HG02623 (cell line): ENCODE measurements at regions not wholly inside any gene's neighbourhood (a gene's known extent, or its start where the extent isn't known, plus 50 kb on each side); places are given as distances from the start of the nearest gene placed in this dataset.
"Not testable (repeated sequence)": the region's sequence is repeated elsewhere in the genome, so short reads cannot be mapped to it uniquely, and the experiment has no call there.

Experiments
- ATAC-seq: cut with Tn5 transposase; IDR thresholded peaks from one replicate; pipeline ENCODE4 v1.9.1; 2021; ENCODE audit warnings: moderate library complexity; ENCODE audit not compliant: unreplicated experiment

DNA sequence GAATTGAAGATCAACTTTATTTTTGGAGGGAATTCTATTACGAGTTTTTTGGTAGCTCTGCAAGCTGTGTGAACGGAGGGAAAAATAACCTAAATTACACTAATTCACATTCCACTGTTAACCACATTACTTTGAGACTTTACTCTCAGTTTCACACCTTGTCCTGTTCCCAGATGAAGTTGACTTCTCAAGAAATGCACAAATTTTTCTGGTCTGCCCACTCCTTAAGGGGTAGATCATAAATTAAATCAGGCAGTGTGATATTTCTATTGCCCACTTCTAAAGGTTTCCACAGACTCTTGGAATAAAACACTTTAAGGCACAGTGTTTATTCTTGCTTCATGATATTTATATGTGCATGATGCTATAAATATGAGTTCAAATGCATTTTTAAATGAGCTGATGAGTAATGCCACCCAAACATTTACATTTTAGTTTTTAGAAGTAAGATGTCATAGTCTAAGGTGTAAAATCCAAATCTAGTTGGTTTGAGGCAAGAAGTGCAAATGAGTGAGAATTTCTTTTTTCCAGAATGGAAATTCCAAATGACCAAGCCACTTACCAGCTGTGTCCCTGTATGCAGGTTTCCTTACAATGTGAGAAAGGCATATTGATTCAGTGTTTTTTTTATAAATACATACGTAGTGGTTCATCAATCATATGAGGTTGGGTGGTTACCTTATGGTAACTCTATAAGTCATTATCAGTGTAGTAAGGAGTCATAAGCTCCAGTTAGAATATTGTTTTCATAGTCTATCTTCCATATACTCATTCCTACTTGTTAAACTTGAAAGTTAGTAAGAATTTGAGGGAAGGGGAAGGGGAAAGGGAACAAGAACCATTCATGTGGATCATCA lies 437.7 kb upstream of the MEF2C start:
- ATAC-seq: no peak

DNA sequence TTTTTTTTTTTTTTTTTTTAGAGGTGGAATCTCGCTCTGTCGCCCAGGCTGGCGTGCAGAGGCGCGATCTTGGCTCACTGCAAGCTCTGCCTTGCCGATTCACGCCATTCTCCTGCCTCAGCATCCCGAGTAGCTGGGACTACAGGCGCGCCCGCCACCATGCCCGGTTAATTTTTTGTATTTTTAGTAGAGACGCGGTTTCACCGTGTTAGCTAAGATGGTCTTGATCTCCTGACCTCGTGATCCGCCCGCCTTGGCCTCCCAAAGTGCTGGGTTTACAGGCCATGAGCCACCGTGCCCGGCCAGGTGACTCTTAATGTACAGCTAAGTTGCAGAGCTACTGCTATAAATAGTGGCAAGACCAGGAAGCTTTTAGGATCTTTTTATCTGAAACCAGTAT lies 434.9 kb upstream of the MEF2C start:
- ATAC-seq: not testable (repeated sequence)

DNA sequence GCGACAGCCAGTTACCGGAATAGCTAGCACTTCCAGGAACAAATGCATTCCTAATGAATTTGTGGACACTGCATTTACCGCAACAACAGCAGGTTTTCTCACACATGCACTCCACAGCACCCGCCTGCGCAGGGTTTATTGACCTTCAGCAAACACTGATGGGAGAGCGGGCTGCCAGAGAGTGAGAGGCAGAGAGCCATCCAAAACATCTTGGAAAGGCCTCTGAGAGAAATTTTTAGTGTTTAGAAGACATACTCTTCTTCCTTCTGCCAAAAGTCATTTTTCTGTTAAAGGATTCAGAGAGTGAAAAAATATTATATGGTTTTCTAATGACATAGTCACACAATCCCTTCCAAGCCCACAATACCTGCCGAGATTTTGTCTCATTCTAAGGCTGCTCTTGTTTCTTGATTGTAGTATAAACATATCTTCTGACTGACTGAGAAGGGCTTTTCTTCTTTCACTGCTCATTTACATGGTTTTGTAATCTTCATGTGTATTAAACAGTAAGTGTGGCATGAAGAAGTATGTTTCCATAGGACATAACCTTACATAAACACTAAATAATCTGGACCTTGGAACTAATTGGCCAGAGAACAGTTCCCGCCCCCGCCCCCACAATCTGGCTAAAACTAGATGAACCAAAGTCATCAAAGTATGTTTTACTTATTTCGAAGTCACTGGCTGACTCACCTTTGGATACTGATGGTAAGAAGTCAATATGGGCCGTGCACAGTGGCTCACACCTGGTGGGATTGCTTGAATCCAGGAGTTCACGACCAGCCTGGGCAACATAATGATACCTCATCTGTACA lies 432.5 kb upstream of the MEF2C start:
- ATAC-seq: no peak

DNA sequence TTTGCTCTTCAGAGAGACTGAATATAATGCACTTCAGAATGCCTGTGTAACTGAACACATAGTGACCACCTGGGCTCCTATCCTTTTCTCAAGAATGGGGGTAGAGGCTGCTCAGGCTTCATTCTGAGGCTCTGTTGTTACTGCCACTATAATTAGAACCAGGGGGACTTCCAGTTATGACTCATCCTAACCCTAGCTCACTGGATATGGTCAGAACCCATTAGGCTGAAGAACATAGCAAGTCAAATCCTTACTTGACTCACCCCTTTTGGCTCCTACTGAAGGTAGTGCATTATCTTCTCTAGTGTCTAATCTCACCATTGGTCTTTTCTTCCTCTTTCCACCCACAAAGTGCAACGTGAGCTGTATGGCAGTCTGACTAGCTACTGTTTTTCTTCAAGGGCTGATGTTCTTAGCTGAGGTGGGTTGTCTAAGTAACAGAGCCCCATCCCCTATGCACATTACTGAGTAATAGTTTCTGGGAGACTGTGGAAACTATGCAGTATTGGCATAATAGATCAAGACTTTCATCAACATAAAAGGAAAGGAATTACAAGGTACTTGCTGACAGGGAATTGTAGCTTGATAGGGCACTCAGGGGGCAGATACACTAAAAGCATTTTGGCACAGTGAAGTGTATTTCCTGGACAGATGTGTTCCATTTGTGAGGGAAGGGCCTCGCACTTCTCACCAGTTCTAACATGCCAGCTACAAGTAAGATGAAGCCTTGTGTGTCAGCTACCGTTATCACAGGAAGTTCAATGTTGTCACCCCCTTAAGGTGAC lies 431.0 kb upstream of the MEF2C start:
- peak; percentile 97 for ATAC-seq

DNA sequence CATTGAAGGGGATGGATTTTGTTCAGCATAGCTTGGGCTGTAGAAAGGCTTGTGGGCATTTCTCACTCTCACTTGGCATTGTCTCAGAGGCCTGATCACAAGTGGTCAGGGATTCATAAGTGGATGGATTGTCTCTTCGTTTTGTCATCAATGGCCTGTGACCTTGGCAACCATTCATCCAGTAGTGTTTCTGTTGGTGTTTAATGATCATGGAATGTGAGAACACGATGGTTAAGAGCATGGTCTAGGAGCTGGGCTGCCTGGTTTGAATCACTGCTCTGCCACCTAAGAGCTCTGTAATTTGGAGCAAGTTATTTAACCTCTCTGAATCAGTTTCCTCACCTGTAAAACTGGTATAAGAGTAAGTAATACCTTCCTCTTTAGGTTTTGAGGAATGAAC lies 430.1 kb upstream of the MEF2C start:
- ATAC-seq: no peak

DNA sequence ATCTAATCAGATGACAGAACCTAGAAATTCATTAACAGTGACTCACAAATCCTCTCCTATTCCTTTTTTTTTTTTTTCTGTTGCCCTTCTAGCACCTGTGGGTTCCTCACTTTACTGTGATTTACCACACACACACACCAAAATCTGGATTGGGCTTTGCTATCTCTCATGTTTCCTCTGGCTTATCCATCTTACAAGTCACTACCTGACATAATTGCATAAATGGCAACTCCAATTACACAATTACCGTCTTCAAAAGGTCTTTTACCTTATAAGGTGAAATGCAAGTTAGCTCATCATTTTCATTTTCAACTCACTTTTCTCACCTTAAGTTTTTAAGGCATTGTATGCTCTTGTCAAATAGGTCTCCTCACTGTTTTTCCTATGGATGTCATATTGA lies 426.3 kb upstream of the MEF2C start:
- ATAC-seq: no peak

DNA sequence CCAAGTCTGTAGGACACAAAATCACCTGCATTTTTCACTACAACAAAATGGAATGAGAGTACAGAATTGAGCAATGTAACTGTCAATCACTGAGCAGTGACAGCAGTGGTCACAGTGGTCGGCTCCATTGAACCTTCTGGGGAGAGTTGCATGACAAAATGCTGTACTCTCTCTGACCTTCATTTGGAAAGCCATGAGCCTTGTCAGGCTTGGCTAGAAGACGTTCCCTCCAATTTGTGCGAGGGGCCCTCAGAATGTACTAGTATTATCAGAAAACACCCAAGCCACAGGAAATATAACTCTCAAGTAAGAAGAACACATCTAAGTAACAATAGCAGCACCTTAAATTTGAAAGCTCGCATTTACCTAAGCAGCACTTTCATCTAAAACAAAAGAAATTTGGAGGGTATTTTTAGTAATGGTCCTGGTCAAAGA lies 425.6 kb upstream of the MEF2C start:
- peak; percentile 89 for ATAC-seq

DNA sequence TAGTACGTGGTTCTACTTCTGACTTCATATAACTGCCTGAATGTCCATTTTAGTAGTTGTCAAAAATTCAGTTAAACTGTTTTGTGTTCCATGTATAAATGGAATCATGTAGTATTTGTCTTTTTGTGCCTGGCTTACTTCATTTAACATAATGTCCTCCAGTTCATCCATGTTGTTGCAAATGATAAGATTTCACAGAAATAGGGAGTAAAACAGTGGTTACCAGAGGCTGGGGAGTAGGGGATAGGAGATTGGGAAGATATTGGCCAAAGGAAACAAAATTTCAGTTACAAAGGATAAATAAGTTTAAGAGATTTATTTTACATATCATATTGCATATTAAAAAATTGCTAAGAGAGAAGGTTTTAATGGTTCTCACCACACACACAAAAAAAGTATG lies 425.0 kb upstream of the MEF2C start:
- ATAC-seq: no peak

DNA sequence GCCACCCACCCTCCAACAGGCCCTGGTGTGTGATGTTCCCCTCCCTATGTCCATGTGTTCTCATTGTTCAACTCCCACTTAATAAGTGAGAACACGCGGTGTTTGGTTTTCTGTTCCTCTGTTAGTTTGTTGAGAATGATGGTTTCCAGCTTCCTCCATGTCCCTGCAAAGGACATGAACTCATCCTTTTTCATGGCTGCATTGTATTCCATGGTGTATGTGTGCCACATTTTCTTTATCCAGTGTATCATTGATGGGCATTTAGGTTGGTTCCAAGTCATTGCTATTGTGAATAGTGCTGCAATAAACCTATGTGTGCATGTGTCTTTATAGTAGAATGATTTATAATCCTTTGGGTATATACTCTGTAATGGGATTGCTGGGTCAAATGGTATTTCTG lies 424.2 kb upstream of the MEF2C start:
- not testable (repeated sequence) for ATAC-seq

DNA sequence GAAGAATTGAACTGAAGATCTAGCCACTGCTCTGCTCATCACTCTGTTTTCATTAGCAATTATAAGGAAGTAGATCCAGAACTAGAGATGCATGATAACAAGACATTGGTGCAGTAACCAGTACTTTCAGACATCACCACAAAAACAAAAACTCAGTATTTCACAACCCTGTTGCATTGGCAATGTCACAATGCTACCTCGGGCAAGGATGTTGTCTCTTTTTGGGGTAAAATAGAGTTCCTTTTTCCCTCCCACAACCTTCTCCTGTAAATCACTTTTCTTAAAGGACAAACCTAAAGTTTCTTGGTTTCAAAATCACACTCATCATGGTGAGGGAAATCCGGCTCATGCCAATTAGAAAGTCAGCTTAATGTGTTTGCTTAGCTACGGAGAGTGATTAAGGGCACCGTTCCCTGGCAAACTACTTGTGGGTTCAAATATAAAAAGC lies 420.1 kb upstream of the MEF2C start:
- ATAC-seq: peak; percentile 43

DNA sequence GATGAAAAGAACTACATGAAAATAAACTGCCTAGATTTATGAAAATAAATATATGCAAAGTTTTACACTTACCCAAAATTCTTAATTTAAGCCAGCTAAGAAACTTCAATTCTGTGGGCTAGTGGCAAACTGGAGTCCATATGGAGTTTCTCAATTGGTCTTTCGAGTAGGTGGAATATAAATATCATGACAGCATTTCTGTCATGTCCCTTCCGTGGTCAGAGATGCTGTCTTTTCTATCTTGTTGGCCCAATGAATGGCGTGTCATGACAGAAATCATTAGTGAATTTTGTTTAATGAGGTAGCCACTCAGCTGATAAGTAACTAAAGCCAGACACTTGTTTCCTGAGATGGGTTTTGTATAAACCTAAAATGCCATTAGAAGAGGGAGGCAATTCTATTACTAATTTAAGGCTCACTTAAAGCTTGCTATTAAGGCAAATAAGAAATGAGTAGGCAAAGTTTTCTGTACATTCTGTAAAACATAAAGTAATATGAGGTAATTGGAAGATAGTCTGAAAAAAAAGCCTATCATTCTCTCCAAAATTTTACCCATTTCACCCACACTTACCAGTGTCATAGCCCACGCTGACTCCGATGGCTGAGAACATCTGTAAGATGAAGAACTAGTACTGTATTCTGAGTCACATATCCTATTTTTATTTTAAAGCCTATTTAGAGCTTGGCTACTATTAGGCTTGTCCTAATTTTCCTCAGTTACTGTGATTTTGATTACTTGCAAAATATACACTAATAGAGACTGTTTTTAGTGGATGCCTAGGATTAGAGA lies 419.3 kb upstream of the MEF2C start:
- peak; percentile 37 for ATAC-seq

DNA sequence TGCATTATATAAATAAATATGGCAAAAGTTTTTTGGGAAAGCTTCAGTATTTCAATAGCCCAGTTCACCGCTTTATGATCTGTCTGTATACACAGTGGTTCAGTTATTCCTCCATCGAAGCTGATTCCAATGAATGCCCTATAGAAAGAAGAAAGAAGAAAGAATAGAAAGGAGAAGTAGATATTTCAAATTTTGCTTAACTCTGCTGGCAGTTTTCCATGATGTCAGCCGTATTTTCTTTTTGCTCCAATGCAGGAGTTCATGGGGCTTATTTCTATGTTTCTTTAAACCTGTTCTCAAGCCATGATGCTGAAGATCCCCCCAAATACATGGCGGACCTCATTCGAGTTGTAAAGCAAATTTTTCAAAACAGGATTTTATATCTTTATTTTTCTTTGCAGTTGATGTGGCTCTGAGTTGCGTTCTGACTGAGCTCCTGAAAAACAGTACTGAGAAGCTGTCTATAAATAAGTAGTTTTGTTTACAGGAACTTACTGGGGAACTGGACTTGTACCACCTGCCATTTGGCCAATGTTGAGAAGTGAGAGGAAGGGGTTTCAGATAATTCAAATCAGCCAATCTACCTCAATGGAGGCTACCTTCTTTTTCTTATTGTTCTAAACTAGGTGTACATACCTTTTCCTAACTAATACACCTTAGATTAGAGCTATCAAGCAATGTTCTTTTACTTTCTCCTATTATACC lies 418.5 kb upstream of the MEF2C start:
- peak; percentile 52 for ATAC-seq

DNA sequence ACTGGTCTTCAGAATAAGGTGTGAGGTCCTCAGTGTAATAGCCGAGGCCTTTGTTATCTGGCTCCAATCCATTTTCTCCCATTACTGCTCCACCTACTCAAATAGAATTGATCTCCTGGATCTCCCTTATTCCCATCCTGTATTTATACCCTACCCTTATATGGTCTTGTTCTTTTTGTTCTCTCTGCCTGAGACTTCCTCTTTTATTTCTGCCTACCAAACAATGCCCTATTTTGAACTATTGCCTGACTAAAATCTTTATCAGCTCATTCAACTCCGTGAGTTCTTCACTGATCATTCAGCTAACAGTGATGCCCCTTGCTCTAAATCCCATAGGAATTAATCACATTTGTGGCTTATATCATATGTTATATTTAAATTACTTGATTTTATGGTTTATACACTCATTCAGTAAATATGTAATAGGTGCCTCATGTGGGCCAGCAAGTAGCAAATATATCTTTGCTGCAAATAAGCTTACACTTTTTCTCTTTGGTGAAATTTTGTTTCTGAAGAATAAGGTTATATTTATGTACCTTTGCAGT lies 417.5 kb upstream of the MEF2C start:
- ATAC-seq: no peak

DNA sequence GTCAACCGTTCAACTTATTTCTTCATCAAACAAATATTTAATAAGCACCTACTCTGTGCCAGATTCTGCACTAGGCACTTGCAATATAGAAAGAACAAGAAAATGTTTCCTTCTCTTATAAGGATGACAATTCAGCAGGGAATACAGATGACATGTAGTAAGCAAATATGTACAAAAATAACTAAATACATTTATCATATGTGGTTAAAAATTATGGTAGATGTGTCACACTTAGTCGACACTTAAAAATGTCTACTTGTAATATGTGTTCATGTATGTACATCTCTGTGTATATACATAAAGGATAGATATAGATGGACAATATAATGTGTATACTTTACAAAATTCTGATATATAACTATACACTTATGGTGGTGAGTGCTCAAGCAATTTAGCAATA lies 417.0 kb upstream of the MEF2C start:
- no peak for ATAC-seq

DNA sequence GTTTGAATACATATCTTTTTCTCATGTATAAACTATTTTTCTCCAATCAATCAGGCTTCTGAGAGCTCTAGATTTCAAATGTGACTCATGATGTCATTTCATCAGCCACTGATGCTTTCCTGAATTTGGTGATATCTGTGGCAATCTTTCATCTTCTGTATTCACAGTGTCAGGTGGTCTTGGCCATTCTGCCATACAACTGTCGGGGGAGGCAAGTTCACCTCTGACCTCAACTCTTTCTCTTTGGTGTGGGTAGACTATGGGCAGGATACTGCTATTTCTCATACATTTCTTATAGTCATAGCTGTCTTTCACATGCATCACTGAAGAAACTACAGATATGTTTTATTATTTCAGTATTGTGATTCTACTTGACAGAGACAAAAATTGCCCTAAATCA lies 414.1 kb upstream of the MEF2C start:
- no peak for ATAC-seq

DNA sequence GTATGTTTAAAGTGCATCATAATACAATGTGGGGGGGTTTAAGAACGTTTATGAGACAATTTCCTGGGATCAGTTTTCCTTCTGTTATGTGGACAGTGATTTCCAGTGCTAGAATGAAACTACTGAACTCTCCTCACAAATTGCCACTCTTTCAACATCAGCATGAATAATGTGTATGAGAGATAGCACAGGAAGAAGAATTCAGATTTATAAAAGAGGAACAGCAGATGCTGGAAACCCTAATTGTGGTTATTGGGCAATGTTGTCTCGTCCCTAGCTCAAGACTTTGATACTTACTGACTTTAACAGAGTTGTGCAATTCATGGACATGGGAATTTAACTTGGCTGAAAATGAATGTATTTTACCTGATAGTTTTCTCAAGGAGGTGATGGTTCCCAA lies 410.8 kb upstream of the MEF2C start:
- ATAC-seq: no peak

DNA sequence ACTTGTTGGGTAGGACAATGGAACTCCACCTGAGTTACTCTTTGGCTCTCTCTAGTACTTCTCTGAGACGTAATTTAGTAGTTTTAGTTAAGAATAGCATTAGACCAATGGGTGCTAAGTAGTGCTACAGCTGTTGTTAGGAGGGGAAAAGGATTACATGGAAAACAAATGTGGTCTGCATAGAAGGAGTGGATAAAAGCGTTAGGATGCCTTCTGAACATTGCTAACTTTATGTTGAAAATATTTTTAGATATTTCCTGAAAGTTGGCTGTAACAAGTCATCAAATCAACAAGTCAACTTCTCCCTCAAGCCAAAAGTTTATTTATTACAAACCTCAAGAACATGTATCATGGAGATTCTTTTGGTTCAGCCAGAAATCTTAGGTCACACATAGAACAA lies 409.5 kb upstream of the MEF2C start:
- no peak for ATAC-seq

DNA sequence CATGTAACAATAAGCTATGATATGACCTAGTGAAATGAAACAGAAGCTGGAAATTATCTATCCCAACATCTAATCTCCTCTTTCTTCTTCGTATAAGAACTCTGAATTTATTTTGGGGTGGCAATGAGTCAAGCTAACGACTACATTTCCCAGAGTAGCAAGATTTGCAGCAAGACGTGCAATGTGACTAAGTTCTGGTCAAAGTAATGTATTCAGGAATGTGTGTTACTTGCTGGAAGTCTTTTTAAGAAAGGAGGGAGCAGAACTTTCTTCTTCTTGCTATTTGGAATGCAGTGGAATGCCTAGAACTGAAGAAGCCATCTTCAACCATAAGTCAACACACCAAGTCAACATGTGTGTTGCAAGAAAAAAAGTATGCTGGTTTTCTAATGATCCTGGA lies 406.6 kb upstream of the MEF2C start:
- ATAC-seq: no peak

DNA sequence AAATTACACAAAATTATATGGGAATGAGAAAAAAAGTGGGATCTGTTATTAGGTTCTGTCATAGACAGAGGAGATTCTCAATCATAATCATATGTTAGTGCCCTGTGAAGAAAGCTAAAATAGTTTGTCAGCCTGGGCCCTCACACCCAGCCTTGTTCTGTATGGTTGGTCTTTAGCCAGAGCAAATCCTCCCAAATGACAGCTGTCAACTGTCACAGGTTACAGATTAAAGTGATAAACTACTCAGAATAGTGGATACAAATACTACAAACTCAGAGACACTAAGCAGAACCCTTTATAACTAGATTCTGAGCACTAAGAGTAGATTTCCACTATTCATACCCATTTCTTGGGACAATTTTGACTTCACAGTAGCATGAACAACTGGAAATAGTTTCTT lies 405.0 kb upstream of the MEF2C start:
- ATAC-seq: no peak

DNA sequence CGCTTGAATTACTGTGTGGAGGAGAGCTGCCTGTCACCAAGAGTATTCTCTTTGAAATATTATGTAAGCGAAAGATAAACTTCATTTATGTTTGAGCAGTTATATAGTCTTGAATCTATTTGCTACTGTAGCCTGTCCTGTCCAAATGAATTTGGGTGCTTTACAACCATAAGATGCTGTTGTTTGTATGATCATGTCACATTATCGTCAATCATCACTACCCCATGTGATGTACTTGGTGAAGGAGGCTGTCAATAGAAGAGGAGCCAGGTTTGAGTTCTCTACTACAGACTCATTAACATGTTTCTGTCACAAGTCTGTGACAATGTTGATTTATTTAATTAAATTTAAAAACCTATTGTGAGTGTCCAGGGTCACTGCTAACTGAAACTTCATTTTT lies 403.3 kb upstream of the MEF2C start:
- ATAC-seq: no peak
